ENCODE measurements at regions not wholly inside any gene's neighbourhood (a gene's known extent, or its start where the extent isn't known, plus 50 kb on each side); places are given as distances from the start of the nearest gene placed in this dataset.
"Not testable (repeated sequence)": the region's sequence is repeated elsewhere in the genome, so short reads cannot be mapped to it uniquely, and the experiment has no call there.

DNA sequence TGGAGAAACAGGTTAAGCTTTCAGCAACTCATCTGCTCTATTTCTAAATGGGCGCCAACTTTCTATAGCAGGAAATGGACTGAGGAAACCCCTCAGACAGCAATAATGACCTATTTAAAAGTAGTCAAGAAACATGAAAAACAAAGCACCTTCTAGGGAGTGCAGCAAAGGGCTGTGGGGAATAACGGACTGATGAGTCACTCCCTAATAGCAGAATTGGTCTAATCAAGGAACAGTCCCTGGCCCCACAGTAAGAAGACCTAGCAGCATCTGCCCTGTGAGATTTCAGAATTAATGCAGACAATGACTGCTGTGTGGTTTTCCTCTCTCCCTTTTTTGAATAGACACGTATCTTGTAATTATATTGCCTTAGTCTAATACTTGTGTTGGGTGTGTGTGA, 602.9 kb downstream of the IPMK start:
- H3K4me3 ChIP-seq (ENCODE audit: low read length) = no peak overlapping the region
- DNase-seq (ENCODE audit: low read depth, low spot score) = no peak

GRCh38 chr10:57663401-57663800, 604.3 kb downstream of the IPMK start:
- H3K4me3 ChIP-seq (ENCODE audit: low read length) = no peak overlapping the region
- DNase-seq (ENCODE audit: low read depth, low spot score) = no peak

- DNase-seq (ENCODE audit: low read depth, low spot score) = no peak
Observed at GRCh38 chr10:57661206-57661605, 606.5 kb downstream of the IPMK start.

DNA sequence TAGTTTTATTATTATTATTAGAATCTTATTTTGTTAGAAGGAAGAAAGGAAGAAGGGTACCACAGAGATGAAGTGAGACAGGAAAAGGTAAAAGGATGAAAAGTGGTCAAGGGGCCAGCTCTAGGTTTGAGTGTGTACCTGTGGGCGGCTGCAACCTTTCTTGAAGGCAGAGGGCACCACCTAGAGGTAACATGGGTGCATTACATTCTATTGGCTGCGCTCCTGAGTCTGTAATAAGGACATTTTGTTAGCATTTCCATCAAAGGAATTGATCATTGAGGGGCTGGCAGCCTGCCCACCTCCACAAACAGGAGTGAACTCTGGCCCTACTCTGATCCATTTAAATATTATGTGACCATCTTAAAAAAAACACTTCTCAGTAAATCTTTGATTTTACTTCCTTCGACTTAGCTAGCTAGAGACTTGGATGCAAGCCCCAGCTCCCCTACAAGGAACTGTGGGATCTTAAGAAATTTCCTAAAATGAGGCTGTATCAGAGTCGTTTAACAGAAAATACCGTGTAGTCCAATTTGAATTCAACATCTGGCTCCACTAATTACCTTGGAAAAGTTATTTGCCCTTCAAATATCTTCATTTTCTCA, 610.4 kb downstream of the IPMK start:
- DNase-seq (ENCODE audit: low read depth, low spot score) = peak; percentile 55
- H3K4me3 ChIP-seq (ENCODE audit: low read length) = no peak overlapping the region

More at GRCh38 chr10:57661206-57661605, 606.5 kb downstream of the IPMK start:
- no peak overlapping the region for H3K4me3 ChIP-seq (ENCODE audit: low read length)

DNA sequence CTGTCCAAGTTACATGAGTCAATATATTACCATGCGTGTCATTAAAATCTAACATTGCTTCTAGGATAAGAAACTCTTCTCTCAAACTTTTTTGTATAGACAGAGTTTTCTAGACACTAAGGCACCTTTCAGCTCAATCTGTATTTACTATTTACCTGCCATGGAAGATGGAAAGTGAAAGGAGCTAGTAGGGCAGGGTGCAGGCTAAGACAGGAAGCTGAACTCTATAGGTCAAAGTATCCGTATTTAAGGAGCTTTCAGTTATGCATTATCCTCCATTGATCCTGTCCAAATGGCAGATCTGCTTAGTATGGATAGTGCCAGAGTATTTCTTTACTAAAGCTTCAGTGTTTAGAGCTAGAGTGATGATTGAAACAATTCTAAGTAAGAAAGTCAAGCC, 612.8 kb downstream of the IPMK start:
- H3K4me3 ChIP-seq (ENCODE audit: low read length) = no peak overlapping the region
- no peak for DNase-seq (ENCODE audit: low read depth, low spot score)

GRCh38 chr10:57645108-57645507, 622.6 kb downstream of the IPMK start:
- not testable (repeated sequence) for DNase-seq (ENCODE audit: low read depth, low spot score); H3K4me3 ChIP-seq (ENCODE audit: low read length)

DNA sequence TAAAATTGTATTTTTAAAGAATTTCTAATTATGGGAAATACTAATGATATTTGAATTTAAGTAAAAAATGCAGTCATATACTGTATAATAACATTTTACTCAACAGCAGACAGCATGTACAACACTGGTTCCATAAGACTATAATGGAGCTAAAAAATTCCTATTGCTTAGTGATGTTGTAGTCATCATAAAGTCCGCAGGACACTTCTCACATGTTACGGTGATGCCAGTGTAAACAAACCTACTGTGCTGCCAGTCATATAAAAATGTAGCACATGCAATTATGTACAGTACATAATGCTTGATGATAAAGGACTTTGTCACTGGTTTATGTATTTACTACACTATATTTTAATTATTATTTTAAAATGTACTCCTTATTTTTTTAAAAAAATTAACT, 629.3 kb downstream of the IPMK start:
- H3K4me3 ChIP-seq (ENCODE audit: low read length) = no peak overlapping the region
- DNase-seq (ENCODE audit: low read depth, low spot score) = no peak

DNA sequence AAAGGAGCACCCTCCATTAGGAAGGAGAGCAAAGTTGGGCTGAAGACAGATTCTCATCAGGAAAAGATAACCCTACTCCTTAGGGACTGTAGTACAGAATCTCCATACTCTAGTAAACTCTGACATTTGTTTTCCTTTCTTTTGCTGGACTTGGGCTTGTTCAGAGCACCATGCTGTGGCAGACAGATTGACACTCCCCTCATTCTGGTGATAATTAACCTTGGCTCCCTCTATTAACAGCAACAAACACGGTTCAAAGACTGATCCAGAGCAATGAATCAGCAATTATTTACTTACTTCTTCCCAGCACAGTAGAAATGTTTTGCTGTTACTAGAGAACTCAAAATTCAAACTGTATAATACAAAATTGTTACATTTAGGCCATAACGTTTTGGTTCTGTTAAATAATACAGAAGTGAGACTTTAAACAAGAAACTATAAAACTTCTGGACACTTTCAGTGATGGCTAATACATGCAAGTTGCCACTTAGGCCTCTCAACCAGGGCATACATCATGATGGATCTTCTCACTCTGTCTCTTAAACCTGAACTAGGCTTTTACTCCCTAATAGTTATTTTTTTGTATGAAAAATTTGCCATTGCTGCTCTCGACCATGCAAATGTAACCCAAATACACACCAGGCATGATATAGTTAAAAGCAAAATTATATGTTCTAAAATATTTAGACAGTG, 639.0 kb downstream of the IPMK start:
- no peak overlapping the region for H3K4me3 ChIP-seq (ENCODE audit: low read length)
- no peak for DNase-seq (ENCODE audit: low read depth, low spot score)

GRCh38 chr10:57627642-57628178, 640.0 kb downstream of the IPMK start:
- no peak overlapping the region for H3K4me3 ChIP-seq (ENCODE audit: low read length)
- DNase-seq (ENCODE audit: low read depth, low spot score) = no peak

- H3K4me3 ChIP-seq (ENCODE audit: low read length) = no peak overlapping the region
- DNase-seq (ENCODE audit: low read depth, low spot score) = no peak
Observed at GRCh38 chr10:57624856-57625592, 642.7 kb downstream of the IPMK start.

GRCh38 chr10:57624066-57624465, 643.6 kb downstream of the IPMK start:
- no peak overlapping the region for H3K4me3 ChIP-seq (ENCODE audit: low read length)
- DNase-seq (ENCODE audit: low read depth, low spot score) = no peak

DNA sequence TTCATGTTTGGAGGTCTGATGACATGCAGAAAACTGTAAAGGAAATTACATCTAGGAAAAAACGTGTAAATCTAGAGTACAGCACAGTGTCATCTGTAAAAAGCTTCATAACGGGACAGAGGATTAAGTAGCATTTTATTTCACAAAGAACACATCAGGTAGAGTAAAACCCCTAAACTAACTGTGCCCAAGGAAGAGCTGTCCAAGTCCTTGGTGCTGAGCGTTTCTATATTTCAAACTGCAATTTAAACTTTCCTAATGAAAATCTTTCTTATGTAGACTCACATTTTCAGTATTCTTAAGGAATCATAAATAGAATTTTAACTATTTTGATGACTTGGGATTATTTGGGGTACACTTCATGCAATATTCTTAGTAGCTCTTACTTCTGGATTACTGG, 646.2 kb downstream of the IPMK start:
- no peak for DNase-seq (ENCODE audit: low read depth, low spot score)

GRCh38 chr10:57605948-57606485, 661.7 kb downstream of the IPMK start:
- no peak overlapping the region for H3K4me3 ChIP-seq (ENCODE audit: low read length)
- DNase-seq (ENCODE audit: low read depth, low spot score) = no peak

More for the DNA sequence above, 646.2 kb downstream of the IPMK start:
- H3K4me3 ChIP-seq (ENCODE audit: low read length) = no peak overlapping the region

DNA sequence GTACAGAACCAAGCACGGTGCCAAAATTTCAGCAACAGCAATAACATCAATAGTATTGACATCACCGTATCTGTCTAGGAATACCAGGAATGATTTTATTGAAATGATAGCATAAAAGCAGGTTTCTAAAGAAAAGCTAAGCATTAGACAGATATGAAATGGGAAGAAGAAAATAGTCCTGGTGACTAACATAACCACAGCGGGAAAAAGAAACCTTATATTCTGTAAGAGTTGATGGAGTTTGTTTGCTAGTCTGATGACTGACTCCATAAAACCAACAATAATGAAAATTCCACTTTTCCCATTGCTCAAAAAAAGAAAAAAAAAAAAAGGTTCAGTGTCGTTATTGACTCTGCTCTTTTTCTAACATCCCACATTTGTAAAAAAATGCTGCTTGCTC, 668.3 kb downstream of the IPMK start:
- no peak overlapping the region for H3K4me3 ChIP-seq (ENCODE audit: low read length)
- no peak for DNase-seq (ENCODE audit: low read depth, low spot score)

DNA sequence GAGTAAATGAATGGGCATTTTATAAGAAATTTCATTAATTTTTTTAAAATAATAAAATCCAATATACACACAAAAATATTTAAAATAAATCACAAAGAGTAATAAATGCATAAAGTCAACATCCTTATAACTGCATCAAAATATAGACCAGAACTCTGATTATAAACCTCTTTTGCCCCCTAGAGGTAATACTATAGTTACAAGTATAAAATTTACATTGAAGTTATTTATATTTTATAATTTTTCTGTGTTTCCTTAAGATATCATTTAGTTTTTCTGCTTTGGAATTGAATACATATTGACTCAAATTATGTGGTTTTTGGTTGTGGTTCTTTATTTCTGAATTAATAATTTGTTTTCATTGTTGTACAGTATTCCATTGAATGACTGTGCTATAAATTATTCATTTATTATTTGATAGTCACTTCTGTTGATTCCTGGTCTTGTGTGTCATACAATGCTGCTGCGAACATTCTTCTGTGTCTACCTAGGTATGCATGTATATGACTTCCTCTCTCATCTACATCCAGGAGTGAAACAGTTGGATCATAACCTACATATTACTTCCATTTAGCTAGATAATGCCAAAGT, 673.6 kb downstream of the IPMK start:
- no peak for DNase-seq (ENCODE audit: low read depth, low spot score)

DNA sequence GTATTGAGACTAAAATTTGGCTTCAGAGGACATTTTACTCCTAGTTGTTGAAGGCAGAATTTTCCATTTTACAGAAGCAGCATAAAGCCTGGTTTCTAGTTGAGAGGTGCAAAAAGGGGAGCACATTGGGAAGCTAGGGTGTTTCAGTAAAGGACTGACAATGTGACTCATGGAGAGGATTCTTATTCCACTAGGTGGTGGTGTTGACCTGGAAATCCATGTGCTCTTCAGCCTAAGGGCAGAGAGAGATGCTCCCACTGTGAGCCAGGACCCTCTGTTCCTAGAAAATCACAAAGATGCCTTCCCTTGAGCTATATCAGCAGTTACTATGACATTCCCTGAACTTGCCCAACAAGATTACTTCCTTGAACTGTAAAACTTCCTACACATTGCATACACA, 687.8 kb downstream of the IPMK start:
- peak; percentile 4 for DNase-seq (ENCODE audit: low read depth, low spot score)
- no peak overlapping the region for H3K4me3 ChIP-seq (ENCODE audit: low read length)

More for the DNA sequence above, 673.6 kb downstream of the IPMK start:
- H3K4me3 ChIP-seq (ENCODE audit: low read length) = no peak overlapping the region

GRCh38 chr10:57562211-57562610, 705.5 kb downstream of the IPMK start:
- DNase-seq (ENCODE audit: low read depth, low spot score) = no peak
- H3K4me3 ChIP-seq (ENCODE audit: low read length) = no peak overlapping the region

DNA sequence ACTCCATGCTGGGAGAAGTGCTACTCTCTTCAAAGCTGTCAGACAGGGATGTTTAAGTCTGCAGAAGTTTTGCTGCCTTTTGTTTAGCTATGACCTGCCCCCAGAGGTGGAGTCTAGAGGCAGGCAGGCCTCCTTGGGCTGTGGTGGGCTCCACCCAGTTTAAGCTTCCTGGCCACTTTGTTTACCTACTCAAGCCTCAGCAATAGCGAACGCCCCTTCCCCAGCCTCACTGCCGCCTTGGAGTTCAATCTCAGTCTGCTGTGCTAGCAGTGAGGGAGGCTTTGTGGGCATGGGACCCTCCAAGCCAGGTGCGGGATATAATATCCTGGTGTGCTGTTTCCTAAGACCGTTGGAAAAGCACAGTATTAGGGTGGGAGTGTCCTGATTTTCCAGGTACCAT, 715.9 kb downstream of the IPMK start:
- not testable (repeated sequence) for H3K4me3 ChIP-seq (ENCODE audit: low read length); DNase-seq (ENCODE audit: low read depth, low spot score)

DNA sequence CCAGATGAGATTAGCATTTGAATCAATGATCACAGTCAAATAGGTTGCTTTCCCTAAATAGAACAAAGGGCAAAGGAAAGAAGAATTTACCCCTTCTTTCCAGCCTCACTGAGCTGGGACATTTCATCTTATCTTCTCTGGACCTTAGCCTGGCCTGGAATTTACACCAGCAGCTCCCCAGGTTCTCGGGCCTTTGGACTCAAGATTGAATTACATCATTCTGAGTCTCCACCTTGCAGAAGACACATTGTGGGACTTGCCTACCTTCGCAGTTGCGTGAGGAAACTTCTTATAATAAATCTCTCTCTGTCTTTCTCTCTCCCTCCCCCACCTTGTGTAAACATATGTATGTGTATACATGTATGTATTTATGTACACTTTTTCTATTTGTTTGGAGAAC, 732.4 kb downstream of the IPMK start:
- no peak overlapping the region for H3K4me3 ChIP-seq (ENCODE audit: low read length)
- no peak for DNase-seq (ENCODE audit: low read depth, low spot score)
